ENCODE measurements at regions not wholly inside any gene's neighbourhood (a gene's known extent, or its start where the extent isn't known, plus 50 kb on each side); places are given as distances from the start of the nearest gene placed in this dataset.
"Not testable (repeated sequence)": the region's sequence is repeated elsewhere in the genome, so short reads cannot be mapped to it uniquely, and the experiment has no call there.

GRCh38 chr3:101913168-101913567 lies 63.9 kb downstream of the NFKBIZ start:
- DNase-seq: no peak

GRCh38 chr3:101917761-101918160 lies 68.4 kb downstream of the NFKBIZ start:
- DNase-seq: not testable (repeated sequence)

GRCh38 chr3:101922151-101922725 lies 72.9 kb downstream of the NFKBIZ start:
- DNase-seq: not testable (repeated sequence)

- not testable (repeated sequence) for DNase-seq
Measured at GRCh38 chr3:101924621-101925020, 75.3 kb downstream of the NFKBIZ start.

GRCh38 chr3:101925124-101925523 lies 75.8 kb downstream of the NFKBIZ start:
- not testable (repeated sequence) for DNase-seq

- DNase-seq: no peak
Measured at GRCh38 chr3:101925564-101925963, 76.2 kb downstream of the NFKBIZ start.

GRCh38 chr3:101926594-101927105 lies 77.3 kb downstream of the NFKBIZ start:
- DNase-seq: no peak

GRCh38 chr3:101928890-101929289 lies 79.6 kb downstream of the NFKBIZ start:
- DNase-seq: no peak

- DNase-seq: no peak
Measured at GRCh38 chr3:101931081-101931480, 81.8 kb downstream of the NFKBIZ start.

- DNase-seq: no peak
Measured at GRCh38 chr3:101932326-101933068, 83.2 kb downstream of the NFKBIZ start.

GRCh38 chr3:101936419-101937356 lies 87.4 kb downstream of the NFKBIZ start:
- no peak for DNase-seq

- DNase-seq: no peak
Measured at GRCh38 chr3:101938262-101938847, 89.0 kb downstream of the NFKBIZ start.

- DNase-seq: no peak
Measured at GRCh38 chr3:101939361-101940049, 90.2 kb downstream of the NFKBIZ start.

- no peak for DNase-seq
Measured at GRCh38 chr3:101940521-101941317, 91.4 kb downstream of the NFKBIZ start.

- no peak for DNase-seq
Measured at GRCh38 chr3:101941318-101942040, 92.2 kb downstream of the NFKBIZ start.

- no peak for DNase-seq
Measured at GRCh38 chr3:101942356-101942755, 93.0 kb downstream of the NFKBIZ start.

GRCh38 chr3:101943029-101943428 lies 93.7 kb downstream of the NFKBIZ start:
- no peak for DNase-seq

GRCh38 chr3:101944308-101944707 lies 95.0 kb downstream of the NFKBIZ start:
- no peak for DNase-seq

- no peak for DNase-seq
Measured at GRCh38 chr3:101945980-101946379, 96.7 kb downstream of the NFKBIZ start.

- no peak for DNase-seq
Measured at GRCh38 chr3:101946906-101947305, 97.6 kb downstream of the NFKBIZ start.

Measured in occipital lobe (tissue), 1 donor.